ENCODE measurements at regions not wholly inside any gene's neighbourhood (a gene's known extent, or its start where the extent isn't known, plus 50 kb on each side); places are given as distances from the start of the nearest gene placed in this dataset.

DNA sequence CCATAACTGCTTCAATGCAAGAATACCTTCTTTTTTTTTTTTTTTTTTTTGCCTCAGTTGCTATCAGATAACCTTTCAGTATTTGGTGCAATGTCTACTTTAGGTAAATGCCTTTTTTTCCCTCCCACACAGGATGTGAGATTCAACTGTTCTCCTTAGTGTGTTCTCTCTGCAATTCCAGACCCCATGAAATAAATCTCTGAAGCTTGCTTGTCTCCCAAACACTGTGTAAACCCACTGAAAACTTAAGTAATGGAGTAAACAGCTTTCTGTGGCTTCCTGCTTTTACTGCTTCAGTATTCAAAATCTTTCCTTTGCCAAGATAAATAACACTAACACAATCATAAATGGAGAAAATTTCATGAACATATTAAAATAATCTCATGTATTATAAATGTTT lies 55.8 kb upstream of the CLEC14A start:
- intact Hi-C loops (cut with micrococcal nuclease; ENCODE audit: unreplicated experiment) = no loop called here
- POLR2A ChIA-PET (ENCODE audit: unreplicated experiment) = no interaction called here
- Histone ChIP-seq H3K4me2 (no peak overlapping the region), H2AFZ (no peak overlapping the region), H3K27me3 (ENCODE audit: insufficient read depth, low read depth) (no peaks in the 10 kb centered on the region), H3K4me1 (replicated peaks; ENCODE audit: insufficient read depth) (no peaks in the 10 kb centered on the region), H3F3A (ENCODE audit: insufficient read depth, low read depth) (no peaks in the 10 kb centered on the region), H3K27ac (no peak overlapping the region), H3K36me3 (ENCODE audit: low read depth) (no peaks in the 10 kb centered on the region), H3K4me3 (no peak overlapping the region), H3K9me3 (ENCODE audit: insufficient read depth, low read depth) (no peaks in the 10 kb centered on the region), H3K79me2 (ENCODE audit: low read depth) (no peaks in the 10 kb centered on the region), H4K20me1 (ENCODE audit: insufficient read depth) (no peaks in the 10 kb centered on the region), H3K9me2 (ENCODE audit: insufficient read depth) (no peaks in the 10 kb centered on the region)
- CTCF ChIA-PET = no interaction called here
- no TSS peak for BruUV-seq (replicated peaks)
- no peak for TF ChIP-seq EZH2 (IDR thresholded peaks at IDR 0.05; ENCODE audit: low read depth)
- TF ChIP-seq, protein P1, sequence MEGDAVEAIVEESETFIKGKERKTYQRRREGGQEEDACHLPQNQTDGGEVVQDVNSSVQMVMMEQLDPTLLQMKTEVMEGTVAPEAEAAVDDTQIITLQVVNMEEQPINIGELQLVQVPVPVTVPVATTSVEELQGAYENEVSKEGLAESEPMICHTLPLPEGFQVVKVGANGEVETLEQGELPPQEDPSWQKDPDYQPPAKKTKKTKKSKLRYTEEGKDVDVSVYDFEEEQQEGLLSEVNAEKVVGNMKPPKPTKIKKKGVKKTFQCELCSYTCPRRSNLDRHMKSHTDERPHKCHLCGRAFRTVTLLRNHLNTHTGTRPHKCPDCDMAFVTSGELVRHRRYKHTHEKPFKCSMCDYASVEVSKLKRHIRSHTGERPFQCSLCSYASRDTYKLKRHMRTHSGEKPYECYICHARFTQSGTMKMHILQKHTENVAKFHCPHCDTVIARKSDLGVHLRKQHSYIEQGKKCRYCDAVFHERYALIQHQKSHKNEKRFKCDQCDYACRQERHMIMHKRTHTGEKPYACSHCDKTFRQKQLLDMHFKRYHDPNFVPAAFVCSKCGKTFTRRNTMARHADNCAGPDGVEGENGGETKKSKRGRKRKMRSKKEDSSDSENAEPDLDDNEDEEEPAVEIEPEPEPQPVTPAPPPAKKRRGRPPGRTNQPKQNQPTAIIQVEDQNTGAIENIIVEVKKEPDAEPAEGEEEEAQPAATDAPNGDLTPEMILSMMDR (conservative IDR thresholded peaks at IDR 0.05) = no peak
- DNase-seq = no peak

DNA sequence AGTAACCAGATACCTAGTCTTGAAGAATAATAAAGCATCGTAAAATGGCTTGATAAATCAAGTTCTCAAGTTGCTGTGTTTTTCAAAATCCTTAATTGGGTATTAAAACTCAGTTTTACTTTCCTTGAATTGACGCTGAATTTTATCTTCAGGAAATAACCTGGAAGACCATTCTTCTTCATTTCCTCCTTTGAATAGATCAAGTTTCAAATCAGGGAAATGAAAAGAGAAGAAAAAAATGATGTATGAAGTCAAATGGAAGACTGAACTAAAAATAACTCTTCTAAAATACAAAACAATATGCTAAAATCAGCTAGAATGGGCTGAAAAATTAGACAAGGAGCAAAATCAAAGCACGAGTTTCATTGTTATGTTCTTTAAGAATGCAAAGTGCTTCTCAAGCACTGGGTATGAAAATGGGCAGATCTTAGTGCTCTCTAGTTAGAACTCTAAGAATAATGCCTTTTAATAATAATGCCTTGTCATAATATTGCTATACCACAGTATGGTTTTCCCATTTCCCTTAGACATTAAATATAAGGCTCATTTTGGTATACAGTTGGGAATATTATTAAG lies 54.6 kb upstream of the CLEC14A start:
- intact Hi-C loops (cut with micrococcal nuclease; ENCODE audit: unreplicated experiment) = no loop called here
- no peak for TF ChIP-seq EZH2 (IDR thresholded peaks at IDR 0.05; ENCODE audit: low read depth)
- TF ChIP-seq, protein P1 (conservative IDR thresholded peaks at IDR 0.05) = no peak
- ChIA-PET CTCF (no interaction called here), POLR2A (ENCODE audit: unreplicated experiment) (no interaction called here)
- no peak overlapping the region for H3K4me2 ChIP-seq
- H3K27me3 ChIP-seq (ENCODE audit: insufficient read depth, low read depth) = no peaks in the 10 kb centered on the region
- H3K4me3 ChIP-seq = no peak overlapping the region
- H2AFZ ChIP-seq = no peak overlapping the region
- no peaks in the 10 kb centered on the region for H3F3A ChIP-seq (ENCODE audit: insufficient read depth, low read depth)
- no peaks in the 10 kb centered on the region for H3K4me1 ChIP-seq (replicated peaks; ENCODE audit: insufficient read depth)
- H3K27ac ChIP-seq = no peak overlapping the region
- H4K20me1 ChIP-seq (ENCODE audit: insufficient read depth) = no peaks in the 10 kb centered on the region
- no peak for DNase-seq
- no peaks in the 10 kb centered on the region for H3K9me3 ChIP-seq (ENCODE audit: insufficient read depth, low read depth)
- H3K9me2 ChIP-seq (ENCODE audit: insufficient read depth) = no peaks in the 10 kb centered on the region
- no peaks in the 10 kb centered on the region for H3K79me2 ChIP-seq (ENCODE audit: low read depth)
- BruUV-seq (replicated peaks) = no TSS peak
- H3K36me3 ChIP-seq (ENCODE audit: low read depth) = no peaks in the 10 kb centered on the region

DNA sequence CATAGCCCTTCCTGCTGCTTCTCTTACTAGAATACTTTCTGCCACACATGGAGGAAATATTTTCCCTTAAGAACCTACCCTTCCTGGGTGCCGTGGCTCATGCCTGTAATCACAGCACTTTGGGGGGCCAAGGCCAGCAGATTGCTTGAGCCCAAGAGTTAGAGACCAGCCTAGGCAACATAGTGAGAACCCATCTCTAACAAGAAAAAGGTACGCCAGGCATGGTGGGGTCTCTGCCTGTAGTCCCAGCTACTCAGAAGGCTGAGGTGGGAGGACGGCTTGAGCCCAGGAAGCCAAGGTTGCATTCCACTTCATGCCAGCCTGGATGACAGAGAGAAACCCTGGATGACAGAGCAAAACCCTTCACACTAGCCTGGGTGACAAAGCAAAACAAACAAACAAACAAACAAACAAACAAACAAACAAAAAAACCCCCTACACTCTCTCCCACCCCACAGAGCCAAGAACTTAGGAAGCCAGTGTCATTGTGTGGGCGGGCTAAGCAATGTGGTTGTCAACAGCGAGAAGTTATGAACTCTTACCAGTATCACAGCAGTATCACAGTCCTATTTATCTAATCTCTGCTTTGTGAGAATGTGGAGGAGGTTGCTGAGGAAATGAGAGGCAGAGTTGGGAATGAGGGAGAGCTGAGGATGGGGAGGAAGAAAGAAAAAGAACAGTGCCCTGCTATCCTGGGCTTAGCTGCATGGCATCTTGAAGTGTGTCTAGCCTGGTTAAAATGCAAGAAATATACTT lies 53.8 kb upstream of the CLEC14A start:
- Histone ChIP-seq H3K36me3 (ENCODE audit: low read depth) (no peaks in the 10 kb centered on the region), H3K9me3 (ENCODE audit: insufficient read depth, low read depth) (no peaks in the 10 kb centered on the region), H3K79me2 (ENCODE audit: low read depth) (no peaks in the 10 kb centered on the region), H2AFZ (no peak overlapping the region), H3K4me1 (replicated peaks; ENCODE audit: insufficient read depth) (no peaks in the 10 kb centered on the region), H3K4me3 (no peak overlapping the region), H3K27ac (no peak overlapping the region), H3K27me3 (ENCODE audit: insufficient read depth, low read depth) (no peaks in the 10 kb centered on the region), H3K9me2 (ENCODE audit: insufficient read depth) (no peaks in the 10 kb centered on the region), H3K4me2 (no peak overlapping the region), H3F3A (ENCODE audit: insufficient read depth, low read depth) (no peaks in the 10 kb centered on the region), H4K20me1 (ENCODE audit: insufficient read depth) (no peaks in the 10 kb centered on the region)
- ChIA-PET CTCF (no interaction called here), POLR2A (ENCODE audit: unreplicated experiment) (no interaction called here)
- TF ChIP-seq, protein P1 (conservative IDR thresholded peaks at IDR 0.05) = no peak
- TF ChIP-seq EZH2 (IDR thresholded peaks at IDR 0.05; ENCODE audit: low read depth) = no peak
- intact Hi-C loops (cut with micrococcal nuclease; ENCODE audit: unreplicated experiment) = no loop called here
- no TSS peak for BruUV-seq (replicated peaks)
- DNase-seq = no peak
